HG03064 (cell line): ENCODE measurements at regions not wholly inside any gene's neighbourhood (a gene's known extent, or its start where the extent isn't known, plus 50 kb on each side); places are given as distances from the start of the nearest gene placed in this dataset.

Experiments
- ATAC-seq: cut with Tn5 transposase; IDR thresholded peaks from one replicate; pipeline ENCODE4 v1.9.1; 2021; ENCODE audit warnings: low read depth; ENCODE audit not compliant: unreplicated experiment

GRCh38 chr7:124364283-124364682 lies 331.4 kb upstream of the TMEM229A start:
- ATAC-seq, result no peak

- ATAC-seq, result no peak
Measured at GRCh38 chr7:124354201-124354600, 321.3 kb upstream of the TMEM229A start.

GRCh38 chr7:124351950-124352349 lies 319.1 kb upstream of the TMEM229A start:
- ATAC-seq, result no peak

- ATAC-seq, result no peak
Measured at GRCh38 chr7:124349443-124349842, 316.6 kb upstream of the TMEM229A start.

GRCh38 chr7:124338861-124339260 lies 306.0 kb upstream of the TMEM229A start:
- ATAC-seq, result no peak

- ATAC-seq, result no peak
Measured at GRCh38 chr7:124330731-124331407, 298.0 kb upstream of the TMEM229A start.

- ATAC-seq, result no peak
Measured at GRCh38 chr7:124328774-124329173, 295.9 kb upstream of the TMEM229A start.

- no peak for ATAC-seq
Measured at GRCh38 chr7:124324262-124324661, 291.4 kb upstream of the TMEM229A start.

- ATAC-seq, result no peak
Measured at GRCh38 chr7:124323597-124323996, 290.7 kb upstream of the TMEM229A start.

GRCh38 chr7:124322561-124322960 lies 289.7 kb upstream of the TMEM229A start:
- ATAC-seq, result no peak

GRCh38 chr7:124318721-124319450 lies 286.0 kb upstream of the TMEM229A start:
- no peak for ATAC-seq

GRCh38 chr7:124310934-124311390 lies 278.1 kb upstream of the TMEM229A start:
- ATAC-seq, result no peak

GRCh38 chr7:124308384-124308783 lies 275.5 kb upstream of the TMEM229A start:
- no peak for ATAC-seq

- ATAC-seq, result no peak
Measured at GRCh38 chr7:124295289-124295688, 262.4 kb upstream of the TMEM229A start.

GRCh38 chr7:124284937-124285336 lies 252.1 kb upstream of the TMEM229A start:
- ATAC-seq, result no peak

GRCh38 chr7:124276005-124276622 lies 243.2 kb upstream of the TMEM229A start:
- peak; percentile 98 for ATAC-seq

GRCh38 chr7:124275411-124275810 lies 242.5 kb upstream of the TMEM229A start:
- ATAC-seq, result no peak

- no peak for ATAC-seq
Measured at GRCh38 chr7:124269774-124270173, 236.9 kb upstream of the TMEM229A start.

GRCh38 chr7:124267154-124267553 lies 234.3 kb upstream of the TMEM229A start:
- ATAC-seq, result no peak

GRCh38 chr7:124263232-124263827 lies 230.5 kb upstream of the TMEM229A start:
- peak; percentile 94 for ATAC-seq

GRCh38 chr7:124261710-124262109 lies 228.8 kb upstream of the TMEM229A start:
- no peak for ATAC-seq
